CD1c-positive myeloid dendritic cell (primary cell): ENCODE measurements at regions not wholly inside any gene's neighbourhood (a gene's known extent, or its start where the extent isn't known, plus 50 kb on each side); places are given as distances from the start of the nearest gene placed in this dataset.

ENCODE experiments used
- DNase-seq: peaks from one replicate; pipeline ENCODE4 v3.0.0-alpha.2; 2016; ENCODE audit errors: extremely low spot score

- DNase-seq = no peak
Observed at GRCh38 chr9:20001058-20001457, 212.2 kb upstream of the SLC24A2 start.

DNA sequence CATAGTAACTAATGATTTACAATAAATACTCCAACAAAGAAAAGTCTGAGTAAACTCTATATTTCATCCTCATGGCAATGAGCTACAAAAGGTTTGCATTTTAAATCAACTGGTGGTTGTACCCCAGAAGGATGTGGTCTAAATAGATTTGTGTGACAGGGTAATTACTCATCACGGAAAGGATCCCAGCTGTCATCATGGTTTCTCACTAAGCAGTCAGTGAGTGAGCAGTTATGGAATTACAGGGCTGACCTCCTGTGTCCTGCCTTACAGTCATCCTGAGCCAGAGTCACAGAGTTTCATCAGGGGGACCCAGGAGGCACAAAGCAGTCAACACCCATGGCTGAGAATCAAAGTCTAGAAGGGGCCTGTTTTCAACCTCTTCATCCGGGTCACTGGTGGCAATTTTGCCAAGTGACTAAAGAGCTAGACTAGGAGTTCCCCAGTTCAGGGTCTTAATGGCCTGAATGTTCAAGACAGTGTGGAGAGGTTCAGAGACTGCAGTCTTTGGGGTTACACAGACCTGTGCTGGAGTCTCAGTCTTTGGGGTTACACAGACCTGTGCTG, 210.7 kb upstream of the SLC24A2 start:
- DNase-seq = no peak

GRCh38 chr9:19998823-19999455, 210.1 kb upstream of the SLC24A2 start:
- DNase-seq = no peak

GRCh38 chr9:19998153-19998552, 209.3 kb upstream of the SLC24A2 start:
- peak; percentile 13 for DNase-seq

GRCh38 chr9:19995619-19996018, 206.8 kb upstream of the SLC24A2 start:
- no peak for DNase-seq

- no peak for DNase-seq
Observed at GRCh38 chr9:19994296-19994695, 205.5 kb upstream of the SLC24A2 start.

GRCh38 chr9:19992556-19992955, 203.7 kb upstream of the SLC24A2 start:
- no peak for DNase-seq

GRCh38 chr9:19989213-19989612, 200.4 kb upstream of the SLC24A2 start:
- no peak for DNase-seq

GRCh38 chr9:19988281-19988680, 199.4 kb upstream of the SLC24A2 start:
- DNase-seq = no peak

DNA sequence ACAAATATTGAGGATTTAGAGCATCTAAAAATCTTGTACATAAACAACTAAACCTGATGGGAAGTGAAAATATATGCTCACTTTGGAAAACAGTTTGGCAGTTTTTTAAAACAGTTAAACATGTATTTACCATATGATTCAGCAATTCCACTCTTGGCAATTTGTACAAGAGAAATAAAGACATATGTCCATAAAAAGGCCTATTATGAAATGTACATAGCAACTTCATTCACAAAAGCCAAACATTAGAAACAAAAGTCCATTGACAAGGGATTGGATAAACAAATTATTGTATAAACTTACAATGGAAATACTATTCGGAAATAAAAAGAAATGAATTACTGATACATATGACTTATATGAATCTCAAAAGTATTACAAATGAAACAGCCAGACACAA, 196.2 kb upstream of the SLC24A2 start:
- DNase-seq = no peak

DNA sequence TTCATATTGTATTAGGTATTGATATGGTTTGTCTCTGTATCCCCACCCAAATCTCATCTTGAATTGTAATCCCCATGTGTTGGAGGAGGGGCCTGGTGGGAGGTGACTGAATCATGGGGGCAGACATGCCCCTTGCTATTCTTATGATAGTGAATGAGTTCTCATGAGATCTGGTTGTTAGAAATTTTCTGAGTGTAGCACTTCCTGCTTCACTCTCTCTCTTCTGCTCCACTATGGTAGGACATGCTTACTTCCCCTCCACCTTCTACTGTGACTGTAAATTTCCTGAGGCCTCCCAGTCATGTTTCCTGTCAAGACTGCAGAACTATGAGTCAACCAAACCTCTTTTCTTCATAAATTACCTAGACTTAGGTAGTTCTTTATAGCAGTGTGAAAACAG, 187.4 kb upstream of the SLC24A2 start:
- no peak for DNase-seq

DNA sequence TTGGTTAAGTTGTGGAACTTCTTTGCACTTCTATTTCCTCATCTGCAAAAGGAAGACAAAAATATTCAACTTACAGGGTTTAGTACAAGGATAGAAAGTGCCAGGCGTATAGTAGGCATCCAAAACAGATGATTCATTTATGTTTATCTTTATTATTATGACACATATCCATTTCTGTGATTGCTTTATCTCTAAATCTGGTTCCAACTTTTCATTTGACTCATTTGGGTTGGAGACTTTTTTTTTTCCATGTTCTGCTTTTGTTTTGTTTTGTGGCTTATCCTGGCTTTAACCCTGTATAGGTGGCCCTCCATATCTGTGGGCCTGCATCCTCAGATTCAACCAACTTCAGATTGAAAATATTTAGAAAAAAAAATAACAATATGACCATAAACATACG, 186.7 kb upstream of the SLC24A2 start:
- no peak for DNase-seq

- DNase-seq = no peak
Observed at GRCh38 chr9:19969721-19970120, 180.9 kb upstream of the SLC24A2 start.

GRCh38 chr9:19967888-19968459, 179.1 kb upstream of the SLC24A2 start:
- DNase-seq = no peak

DNA sequence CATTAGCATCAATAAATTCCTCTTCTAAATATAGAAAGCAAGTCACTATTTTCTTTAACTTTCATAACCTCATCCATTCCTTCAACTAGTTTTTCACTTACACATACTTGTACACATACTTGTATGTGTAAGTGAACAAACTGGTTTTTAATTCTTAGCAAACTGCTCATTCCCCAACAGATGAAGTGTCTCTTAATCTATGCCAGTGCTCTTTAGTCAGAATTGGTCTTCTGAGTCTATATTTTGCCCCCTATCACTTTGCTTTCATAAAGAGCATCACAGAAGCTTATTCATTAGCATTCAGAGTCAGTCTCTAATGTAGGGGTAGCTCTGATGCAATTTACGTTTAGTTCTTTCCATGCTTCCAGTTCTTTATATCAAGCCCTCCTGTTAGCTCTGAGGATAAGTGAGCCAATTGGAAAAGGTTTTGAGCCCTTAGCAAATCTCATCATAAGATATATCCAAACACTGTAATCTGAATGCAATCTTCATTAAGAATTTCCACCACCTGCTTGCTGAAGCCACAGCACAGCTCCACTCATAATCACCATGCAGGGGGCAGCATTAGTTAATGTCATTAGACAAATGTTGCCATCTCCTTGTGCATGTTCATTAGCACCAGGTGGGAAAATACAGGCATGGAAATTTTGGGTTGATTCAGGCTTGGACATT, 178.5 kb upstream of the SLC24A2 start:
- no peak for DNase-seq

- DNase-seq = no peak
Observed at GRCh38 chr9:19965336-19965735, 176.5 kb upstream of the SLC24A2 start.

DNA sequence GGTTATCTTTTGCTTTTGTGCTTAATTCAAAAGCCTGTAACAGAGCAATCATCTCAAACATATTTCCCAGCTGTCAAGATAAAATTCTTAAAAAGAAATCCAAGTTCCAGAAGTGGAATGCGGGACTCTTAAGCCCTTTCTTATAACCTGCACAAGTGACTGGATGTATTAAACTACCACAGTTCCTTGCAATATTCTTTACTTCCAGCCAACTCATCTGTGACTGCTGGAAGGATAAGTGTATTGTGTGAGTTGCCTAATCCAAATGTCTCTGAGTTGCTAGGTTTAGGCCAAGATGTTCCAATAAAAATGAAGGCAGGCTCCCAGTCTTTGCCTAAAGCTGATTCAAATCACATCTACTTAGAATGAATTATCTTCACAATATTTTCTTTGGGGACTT, 159.2 kb upstream of the SLC24A2 start:
- no peak for DNase-seq

DNA sequence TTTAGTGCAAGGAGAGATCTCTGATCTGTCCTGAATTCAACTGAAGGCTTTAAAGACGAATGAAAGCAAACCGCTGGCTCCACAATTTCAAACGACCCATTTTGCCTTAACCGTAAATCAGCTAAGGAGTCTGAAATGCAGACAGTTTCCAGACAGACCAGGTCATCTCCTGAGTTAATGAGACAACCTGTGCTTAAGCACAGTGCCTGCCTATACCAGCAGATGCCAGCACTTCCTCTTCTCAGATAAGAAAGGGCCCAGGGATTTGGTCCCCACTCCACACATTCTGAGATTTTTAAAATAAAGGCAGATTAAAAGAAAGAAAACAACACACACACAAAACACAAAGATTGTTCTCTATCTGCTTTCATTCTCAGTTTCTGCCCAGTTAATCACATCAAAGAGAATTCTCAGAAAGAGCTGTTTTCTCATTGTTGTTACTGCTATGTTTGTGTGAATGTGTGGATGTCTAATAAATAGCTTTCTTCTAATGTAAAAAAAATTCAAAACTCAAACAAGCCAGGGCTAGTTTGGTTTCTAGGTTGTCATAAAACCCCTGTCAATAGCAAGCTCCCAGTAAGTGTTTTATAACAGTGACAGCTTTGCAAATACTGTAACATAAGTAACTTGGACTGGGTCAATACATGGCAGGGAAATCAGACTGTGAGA, 157.7 kb upstream of the SLC24A2 start:
- DNase-seq = no peak

GRCh38 chr9:19941874-19942273, 153.0 kb upstream of the SLC24A2 start:
- no peak for DNase-seq

- DNase-seq = no peak
Observed at GRCh38 chr9:19940811-19941535, 152.1 kb upstream of the SLC24A2 start.

DNA sequence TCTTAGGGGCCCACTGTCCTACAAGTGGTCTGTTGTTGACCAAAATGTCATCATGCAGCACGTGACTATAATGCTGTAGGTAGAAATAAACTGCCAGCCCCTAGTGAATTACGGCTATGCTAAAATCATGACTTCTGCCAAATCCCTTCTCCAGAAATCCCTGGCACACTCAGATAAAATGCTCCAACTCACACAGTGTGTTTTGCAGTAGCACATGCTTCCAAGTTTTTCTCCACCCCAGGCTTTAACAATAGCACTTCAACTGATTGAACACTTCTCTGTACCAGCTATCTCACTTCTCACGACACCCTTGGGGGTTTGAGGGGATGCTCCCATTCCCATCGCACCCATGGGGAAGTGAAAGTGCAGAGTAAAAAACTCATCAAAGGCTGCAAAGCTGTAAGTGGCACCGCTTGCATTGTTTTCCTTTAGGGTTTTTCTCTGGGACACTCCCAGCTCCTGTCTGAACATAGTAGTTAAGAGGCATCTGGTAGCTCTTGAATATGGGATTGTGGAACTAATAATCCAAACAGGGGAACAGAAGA, 151.0 kb upstream of the SLC24A2 start:
- peak; percentile 17 for DNase-seq
